Activated T-helper 1 cell treated with anti-CD3 and anti-CD28 coated beads, Interleukin-2, amount 50 U/mL, for 16 hours (primary cell): ENCODE measurements at regions not wholly inside any gene's neighbourhood (a gene's known extent, or its start where the extent isn't known, plus 50 kb on each side); places are given as distances from the start of the nearest gene placed in this dataset.
"Not testable (repeated sequence)": the region's sequence is repeated elsewhere in the genome, so short reads cannot be mapped to it uniquely, and the experiment has no call there.

Source experiments
- DNase-seq, 2 donors: peaks; one replicate each; pipeline ENCODE4 v3.0.0-alpha.2; 2020; ENCODE audit warnings: low read depth in 1 of 2, low spot score in 1 of 2

GRCh38 chr14:106276326-106277267 lies 750.2 kb downstream of the TMEM121 start:
- no peak for DNase-seq

GRCh38 chr14:106277503-106277902 lies 751.1 kb downstream of the TMEM121 start:
- DNase-seq = no peak

DNA sequence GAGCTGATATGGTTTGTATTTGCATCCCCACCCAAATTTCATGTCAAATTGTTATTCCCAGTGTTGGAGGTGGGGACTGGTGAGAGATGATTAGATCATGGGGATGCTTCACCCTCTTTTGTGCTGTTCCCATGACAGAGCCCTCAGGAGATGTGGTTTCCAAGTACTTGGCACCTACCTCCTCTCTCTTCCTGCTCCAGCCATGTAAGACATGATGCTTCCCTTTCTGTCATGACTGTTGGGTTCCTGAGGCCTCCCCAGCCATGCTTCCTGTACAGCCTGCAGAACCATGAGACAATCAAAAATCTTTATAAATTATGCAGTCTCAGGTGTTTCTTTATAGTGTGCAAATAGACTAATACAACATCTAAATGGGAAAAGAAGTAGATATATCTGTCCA lies 754.5 kb downstream of the TMEM121 start:
- DNase-seq = no peak

DNA sequence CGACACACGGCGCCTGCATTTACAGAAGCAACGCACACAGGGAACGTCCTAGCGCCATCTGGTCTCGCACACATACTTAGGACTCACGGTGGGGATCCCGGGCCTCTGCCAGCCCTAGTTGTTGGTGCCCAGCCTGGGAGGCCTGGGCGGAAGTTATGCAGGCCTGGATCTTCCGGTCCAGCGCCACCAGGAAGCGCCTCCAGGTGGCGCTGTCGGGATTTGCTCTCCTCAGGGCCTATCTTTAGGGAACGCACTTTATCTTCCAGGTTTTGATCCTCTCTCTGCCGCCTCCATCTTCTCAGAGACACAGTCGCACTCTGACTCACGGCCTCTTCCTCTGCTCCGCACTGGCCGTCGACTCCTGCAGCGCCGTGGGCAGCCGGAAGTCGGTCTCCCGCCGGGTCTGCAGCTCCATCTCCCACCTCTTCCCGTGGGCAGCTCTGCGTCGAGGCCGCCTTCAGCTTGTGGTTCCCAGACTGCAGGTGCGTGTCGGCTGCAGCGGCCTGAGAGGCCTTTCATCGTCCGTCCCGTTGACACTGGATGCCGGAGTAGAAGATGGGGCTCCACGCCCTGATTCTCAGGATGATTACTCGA lies 760.4 kb downstream of the TMEM121 start:
- DNase-seq = no peak

DNA sequence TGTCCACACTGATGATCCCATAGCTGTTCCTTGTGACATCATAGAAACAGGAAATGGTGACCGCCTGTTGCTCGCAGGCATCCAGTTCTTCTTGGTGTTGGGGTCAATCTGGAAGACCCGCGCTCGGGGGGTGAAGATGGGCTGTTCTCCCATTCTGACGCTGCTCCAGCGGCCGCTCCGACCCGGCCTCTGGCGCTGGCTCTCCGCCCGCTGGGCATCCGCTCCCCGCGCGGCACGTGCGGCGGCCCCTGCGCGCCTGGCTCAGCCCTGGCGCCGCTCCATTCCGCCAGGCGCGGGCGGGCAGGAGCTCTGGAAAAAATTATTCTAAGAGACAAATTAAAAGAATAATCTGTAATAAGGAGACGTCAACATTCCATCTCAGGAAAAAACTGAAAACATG lies 761.1 kb downstream of the TMEM121 start:
- DNase-seq = no peak

- DNase-seq = no peak
These were observed 765.2 kb downstream of the TMEM121 start for GRCh38 chr14:106291626-106292025.

DNA sequence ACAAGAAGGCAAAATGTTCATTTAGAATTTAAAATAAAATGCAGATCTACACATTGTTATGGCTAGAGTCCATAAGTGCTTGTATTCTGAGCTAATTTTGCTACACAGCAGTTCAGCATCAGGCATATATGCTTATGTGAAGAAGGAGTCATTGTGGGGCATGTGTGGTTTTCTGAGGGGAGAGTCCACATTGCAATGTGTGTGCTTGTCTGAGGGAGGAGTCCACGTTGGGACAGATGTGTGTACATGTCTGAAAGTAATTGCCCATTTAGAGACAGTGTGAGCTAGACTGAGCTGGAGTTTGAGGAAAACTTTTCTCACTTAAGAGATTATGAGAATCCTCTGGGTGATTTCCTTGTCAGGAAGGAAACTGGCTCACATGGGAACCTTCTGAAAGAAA lies 767.9 kb downstream of the TMEM121 start:
- DNase-seq = no peak

DNA sequence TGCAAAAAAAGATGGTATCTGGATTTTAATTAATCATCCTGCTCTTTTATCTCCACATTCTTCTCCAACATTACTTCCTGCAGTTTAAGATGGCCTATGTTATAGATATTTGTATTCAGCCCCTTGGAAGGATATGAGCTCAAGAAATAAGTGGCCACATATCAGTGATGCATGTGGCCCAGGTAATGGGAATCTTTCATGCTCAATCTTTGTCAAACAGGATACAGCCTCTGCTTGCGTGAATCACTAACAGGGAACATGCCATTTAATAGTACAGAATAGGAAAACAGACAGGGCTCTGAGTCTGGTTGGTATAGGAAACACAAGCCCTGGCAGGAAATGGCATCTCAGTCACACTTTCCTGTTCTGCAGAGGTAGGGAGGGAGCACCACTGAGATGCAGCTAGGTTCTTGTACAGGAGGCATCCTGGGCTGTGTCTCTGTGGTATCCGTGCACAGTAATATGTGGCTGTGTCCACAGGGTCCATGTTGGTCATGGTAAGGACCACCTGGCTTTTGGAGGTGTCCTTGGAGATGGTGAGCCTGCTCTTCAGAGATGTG lies 774.6 kb downstream of the TMEM121 start:
- DNase-seq = not testable (repeated sequence)

DNA sequence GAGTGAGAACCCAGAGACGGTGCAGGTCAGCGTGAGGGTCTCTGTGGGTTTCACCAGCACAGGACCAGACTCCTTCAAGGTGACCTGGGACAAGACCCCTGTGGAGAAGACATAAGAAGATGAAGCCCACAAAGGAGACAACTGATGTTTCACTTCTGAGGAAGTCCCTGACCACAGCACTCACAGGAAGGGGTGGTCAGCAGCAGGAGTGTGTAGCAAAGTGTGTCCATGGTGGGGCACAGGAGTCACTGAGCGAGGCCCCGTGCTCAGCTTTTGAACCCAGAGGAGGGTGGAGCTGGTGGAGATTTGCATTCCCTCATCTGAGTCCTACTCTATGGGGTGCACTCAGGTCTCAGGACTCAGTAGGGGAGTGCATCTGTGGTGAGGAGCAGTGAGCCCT lies 775.2 kb downstream of the TMEM121 start:
- not testable (repeated sequence) for DNase-seq

- DNase-seq = no peak
These were observed 776.3 kb downstream of the TMEM121 start for GRCh38 chr14:106302661-106303060.

DNA sequence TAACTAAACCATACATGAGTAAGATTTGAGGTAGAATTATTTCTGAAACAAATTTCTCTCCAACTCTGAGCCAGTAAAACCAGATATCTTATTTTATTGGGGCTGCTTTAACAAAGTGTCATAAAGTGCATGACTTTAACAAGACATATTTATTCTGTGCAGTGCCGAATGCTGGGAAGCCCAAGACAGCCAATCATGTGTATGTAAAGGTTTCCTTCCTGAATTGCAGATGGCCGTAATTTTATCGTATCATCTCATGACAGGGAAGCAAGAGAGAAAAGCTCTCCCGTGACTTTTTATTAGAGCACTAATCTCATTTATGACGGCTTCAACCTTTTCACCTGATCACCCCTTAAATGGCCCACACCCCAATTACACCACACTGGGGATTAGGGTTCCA lies 777.9 kb downstream of the TMEM121 start:
- DNase-seq = no peak

DNA sequence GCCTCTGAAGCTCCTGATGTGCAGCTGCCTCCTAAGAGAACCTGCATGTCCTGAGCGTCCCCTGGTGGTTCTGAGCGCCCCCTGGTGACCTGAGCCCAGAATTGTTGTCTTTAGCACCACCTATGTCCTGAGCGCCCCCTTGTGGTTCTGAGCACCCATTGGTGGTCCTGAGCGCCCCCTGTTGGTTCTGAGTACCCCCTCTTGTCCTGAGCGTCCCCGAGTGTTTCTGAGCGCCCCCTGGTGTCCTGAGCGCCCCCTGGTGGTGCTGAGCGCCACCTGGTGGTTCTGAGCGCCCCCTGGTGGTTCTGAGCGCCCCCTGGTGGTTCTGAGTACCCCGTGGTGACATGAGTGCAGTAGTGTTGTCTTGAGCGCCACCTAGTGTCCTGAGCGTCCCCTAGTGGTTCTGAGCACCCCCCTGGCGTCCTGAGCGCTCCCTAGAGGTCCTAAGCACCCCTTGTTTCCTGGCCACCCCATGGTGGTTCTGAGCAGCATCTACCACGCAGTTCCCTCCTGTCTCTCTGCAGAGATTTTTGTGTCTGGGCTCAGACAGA lies 782.5 kb downstream of the TMEM121 start:
- DNase-seq = peak in 1 of 2 donors; percentile 57

GRCh38 chr14:106309423-106309822 lies 783.0 kb downstream of the TMEM121 start:
- DNase-seq = no peak

GRCh38 chr14:106315436-106315835 lies 789.1 kb downstream of the TMEM121 start:
- DNase-seq = no peak

DNA sequence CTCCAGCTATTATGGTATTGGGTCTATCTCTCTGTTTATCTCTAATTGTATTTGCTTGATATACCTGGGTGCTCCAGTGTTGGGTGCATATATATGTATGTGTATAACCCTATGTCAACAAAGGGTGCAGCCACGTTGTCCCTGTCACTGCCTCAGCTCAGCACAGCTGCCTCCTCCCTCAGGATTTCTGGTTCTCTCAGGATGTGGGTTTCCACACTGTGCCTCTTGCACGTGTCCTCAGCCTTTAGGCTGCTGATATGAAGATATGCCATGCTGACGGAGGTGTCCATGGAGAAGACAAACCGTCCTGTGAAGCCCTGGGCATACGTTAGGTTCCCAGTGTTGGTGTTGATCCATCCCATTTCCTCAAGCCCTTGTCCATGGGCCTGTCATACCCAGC lies 791.2 kb downstream of the TMEM121 start:
- no peak for DNase-seq

DNA sequence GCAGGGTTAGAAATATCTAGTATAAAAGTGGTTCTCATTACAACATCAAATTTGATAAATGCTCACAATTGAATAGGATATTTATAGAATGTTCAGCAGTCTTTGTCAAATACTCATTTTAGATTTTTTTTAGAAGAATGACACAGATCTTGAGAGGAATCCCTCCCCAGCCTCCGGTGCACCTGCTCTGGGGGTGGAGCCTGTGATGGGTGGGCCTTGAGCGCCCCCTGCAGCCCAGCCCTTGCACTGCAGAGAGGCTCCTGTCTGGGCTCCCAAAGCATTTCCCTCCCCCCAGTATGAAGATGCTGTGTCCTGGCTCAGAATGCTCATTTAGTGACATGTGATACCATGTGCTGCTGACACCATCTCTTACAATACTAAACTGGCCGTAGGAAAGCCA lies 792.3 kb downstream of the TMEM121 start:
- peak in 1 of 2 donors; percentile 24 for DNase-seq

- not testable (repeated sequence) for DNase-seq
These were observed 797.6 kb downstream of the TMEM121 start for GRCh38 chr14:106323970-106324369.

GRCh38 chr14:106327234-106327633 lies 800.9 kb downstream of the TMEM121 start:
- DNase-seq = no peak

- DNase-seq = not testable (repeated sequence)
These were observed 801.4 kb downstream of the TMEM121 start for GRCh38 chr14:106327702-106328353.

- not testable (repeated sequence) for DNase-seq
These were observed 802.9 kb downstream of the TMEM121 start for GRCh38 chr14:106329243-106329642.
